GM18498 (cell line): ENCODE measurements at regions not wholly inside any gene's neighbourhood (a gene's known extent, or its start where the extent isn't known, plus 50 kb on each side); places are given as distances from the start of the nearest gene placed in this dataset.
"Not testable (repeated sequence)": the region's sequence is repeated elsewhere in the genome, so short reads cannot be mapped to it uniquely, and the experiment has no call there.

Experiments used
- ATAC-seq: cut with Tn5 transposase; IDR thresholded peaks from one replicate; pipeline ENCODE4 v1.9.1; 2021; ENCODE audit warnings: mild to moderate bottlenecking, moderate library complexity; ENCODE audit not compliant: unreplicated experiment

DNA sequence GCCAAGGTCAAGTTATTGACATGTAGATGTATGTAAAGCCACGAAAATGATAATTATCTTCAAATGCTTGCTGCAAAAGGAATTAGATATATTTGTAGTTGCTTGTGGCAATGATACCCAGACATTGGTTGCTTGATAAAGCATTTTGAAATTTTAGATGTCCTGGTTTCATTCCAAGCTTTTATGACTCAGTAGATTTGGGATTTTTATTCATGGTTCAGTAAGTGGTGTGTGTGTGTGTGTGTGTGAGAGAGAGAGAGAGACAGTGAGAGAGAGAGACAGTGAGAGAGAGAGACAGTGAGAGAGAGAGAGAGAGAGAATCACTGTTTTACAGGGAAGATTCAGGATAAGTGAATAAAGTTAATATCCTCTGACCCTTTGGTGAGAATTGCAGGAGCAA, 498.2 kb upstream of the C1orf87 start:
- no peak for ATAC-seq

DNA sequence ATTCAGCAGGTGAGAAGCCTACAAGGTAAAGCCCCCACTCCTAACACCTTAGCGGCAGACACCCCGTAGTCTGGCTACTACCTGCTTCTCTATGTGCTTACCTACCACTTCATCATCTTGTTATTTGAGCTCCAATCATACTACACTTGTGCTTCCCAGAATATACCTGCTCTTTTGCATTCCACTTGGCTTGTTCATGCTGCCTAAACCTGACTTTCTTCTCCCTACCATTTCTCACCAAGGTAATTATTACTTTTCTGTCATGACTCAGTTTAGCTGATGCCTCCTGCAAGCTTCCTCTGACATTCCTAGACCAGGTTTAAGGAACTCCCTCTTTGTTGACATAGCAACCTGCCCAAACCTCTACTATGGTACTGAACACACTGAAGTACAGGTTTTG, 495.6 kb upstream of the C1orf87 start:
- no peak for ATAC-seq

DNA sequence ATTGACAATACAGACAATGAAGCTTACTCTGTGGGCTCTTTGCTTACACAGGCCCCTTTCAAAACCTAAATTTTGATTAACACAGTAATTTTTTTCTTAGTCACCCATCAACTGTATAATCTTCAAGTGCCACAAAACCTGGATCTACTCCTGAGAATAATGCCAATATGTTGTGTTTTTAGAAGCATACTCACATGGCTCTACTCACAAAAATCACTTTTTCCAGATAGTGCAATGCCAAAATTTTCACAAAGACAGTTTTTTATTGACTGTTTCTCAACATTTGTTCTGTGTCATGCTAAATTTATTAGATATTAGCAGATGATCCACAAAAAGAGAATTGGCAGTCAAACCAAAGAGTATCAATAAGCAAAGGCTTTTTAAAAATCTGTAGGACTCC, 493.7 kb upstream of the C1orf87 start:
- ATAC-seq, result no peak

DNA sequence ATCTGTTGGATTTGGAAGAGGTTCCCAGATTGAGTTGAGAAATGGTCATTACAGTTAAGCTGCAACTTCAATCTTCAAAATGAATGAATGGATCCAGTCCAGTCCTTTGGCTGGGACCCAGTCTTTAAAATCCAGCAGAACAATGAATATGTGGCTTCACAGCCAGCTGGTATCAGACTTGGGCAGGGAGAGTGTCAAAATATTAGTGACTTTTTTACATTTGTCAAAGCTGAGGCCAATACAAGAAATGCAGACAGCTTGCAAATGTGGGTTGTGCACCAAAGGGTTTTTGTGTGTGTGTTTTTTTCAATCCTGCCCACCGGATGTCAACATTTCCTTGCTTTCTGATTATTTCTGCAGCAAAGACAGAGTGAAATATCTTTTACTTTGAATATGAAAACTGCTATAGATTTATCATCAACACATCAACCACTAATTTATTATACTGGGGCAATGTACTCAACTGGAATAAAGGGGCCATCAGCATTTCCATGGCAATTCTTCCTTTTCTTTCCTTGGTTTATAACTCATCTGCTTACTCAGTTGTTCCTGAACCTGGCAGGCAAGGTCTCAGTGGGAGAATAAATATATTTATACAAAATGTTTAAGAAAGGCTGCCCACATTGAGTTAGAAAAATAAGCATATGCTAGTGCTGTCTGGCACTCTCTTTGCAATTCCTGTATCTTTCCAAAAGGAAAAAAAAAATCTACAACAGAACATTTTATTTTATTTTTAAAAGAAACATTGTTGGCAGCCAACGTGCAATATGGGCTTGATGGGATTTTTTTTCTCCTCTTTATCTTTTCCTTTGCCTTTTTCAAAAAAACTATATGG, 491.6 kb upstream of the C1orf87 start:
- no peak for ATAC-seq

DNA sequence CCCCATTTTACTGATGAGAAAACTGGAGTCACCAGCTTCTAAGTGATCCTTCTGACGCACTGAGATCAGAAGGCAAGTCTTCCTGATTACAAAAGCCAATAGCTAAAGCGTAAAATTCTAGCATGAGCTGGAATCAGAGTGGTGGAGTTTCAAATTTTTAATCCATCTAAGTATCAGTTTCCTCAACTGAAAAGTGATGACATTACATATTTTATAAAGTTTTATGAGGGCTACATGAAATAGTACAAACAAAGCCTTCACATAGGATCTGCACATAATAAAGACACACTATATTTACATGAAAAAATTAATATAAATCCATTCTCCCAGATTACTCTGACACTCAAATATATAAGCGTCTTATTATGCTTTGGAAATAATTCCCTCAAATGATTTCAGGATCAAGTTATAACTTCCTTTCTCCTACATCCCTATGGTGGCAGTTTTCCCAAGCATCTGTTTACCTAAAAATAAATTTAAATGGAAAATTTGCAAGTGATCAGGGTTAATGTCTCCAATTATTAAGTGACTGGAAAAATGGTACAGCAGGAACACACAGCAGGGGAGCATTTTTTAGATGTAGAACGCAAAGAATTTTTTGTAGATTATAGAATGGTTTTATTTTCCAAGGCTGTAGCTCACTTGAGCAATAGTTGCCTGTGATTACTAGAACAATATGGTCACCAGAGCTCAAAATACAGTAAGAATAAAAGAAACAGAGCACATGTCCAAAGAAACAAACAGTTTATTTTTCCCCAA, 490.4 kb upstream of the C1orf87 start:
- no peak for ATAC-seq

DNA sequence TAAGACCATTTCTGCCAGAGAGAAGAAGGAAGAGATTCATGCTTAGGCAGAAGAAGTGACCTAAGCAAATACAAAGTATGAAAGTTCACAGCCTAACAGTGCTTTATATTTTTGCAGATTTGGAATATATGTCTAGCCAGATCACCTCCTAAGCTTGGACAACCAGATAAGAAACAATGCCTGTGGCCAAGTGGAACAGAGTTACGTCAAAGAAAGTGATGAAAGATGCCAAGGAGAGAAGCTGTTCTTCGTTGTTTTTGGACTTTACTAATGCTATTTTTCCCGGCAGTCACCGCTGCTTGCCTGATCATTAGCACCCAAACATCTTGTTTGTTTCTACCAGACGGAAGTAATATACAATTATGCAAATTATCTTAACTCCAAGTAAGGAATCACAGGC, 489.2 kb upstream of the C1orf87 start:
- ATAC-seq, result no peak

DNA sequence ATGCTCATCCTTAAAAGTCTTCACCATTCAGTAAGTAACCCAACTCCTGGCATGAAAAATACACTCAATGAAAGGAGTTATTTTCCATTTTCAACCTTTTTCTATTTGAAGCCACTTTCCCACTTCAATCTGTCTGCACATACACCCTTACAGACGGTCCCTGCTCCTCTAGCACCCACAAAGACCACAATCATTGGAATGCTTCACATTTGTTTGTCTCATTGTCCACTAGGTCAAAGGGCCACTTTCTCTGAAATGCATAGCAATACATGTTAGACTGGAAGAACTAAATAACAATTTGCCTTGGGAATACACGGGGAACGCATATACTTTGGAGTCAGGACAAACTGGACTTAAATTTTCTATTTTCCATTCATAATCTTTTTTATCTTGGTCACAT, 487.1 kb upstream of the C1orf87 start:
- no peak for ATAC-seq

DNA sequence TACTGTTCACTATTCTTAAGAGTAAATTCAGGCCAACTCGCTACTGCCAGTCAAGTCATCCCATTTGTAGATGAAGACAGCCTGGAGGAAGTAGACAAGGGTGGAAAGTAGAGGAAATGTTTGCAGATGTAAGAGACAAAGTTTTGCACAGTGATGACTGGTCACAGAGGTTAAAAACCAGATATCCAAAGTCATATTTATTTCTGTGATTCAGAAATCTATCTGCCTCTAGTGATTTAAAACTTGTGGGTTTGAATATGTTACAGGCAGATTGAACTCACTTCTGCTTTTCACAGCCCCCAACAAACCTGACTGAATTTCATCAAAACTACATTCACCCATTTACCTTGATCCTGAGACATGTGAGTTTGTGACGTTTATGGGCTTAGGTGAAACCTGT, 484.7 kb upstream of the C1orf87 start:
- no peak for ATAC-seq

DNA sequence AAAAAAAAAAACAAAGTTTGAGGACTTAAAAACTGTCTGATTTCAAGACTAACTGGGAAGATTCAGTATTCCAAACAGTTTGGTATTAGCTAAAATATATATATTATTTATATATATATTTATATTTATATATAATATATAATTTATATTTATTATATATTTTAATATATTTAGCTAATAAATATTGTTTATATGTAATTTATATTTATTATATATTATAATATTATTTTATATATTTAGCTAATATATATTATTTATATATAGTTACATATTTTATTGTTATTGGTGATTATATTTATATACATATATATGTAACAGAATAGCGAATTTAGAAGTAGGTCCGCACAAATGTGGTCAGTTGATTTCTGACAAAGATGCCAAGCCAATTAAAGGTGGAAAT, 480.2 kb upstream of the C1orf87 start:
- no peak for ATAC-seq

DNA sequence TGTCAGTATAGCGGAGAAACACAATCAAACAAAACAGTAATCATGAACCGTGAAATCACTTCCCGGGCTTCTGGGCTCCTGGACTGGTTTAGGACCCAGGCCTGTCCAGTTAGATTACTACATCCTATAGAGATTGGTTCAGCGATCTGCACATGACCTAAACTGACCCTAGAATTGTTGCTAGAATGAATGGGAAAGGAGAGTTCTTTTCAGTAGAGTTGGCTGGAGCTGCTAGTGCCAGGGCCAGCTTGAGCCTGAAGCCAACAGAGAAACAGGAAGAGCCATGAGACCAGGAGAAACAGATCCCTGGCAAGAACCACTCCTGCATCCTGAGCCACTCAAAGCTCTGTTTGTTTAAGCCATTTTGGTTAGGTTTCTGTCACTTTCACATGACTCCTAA, 474.3 kb upstream of the C1orf87 start:
- ATAC-seq, result no peak

DNA sequence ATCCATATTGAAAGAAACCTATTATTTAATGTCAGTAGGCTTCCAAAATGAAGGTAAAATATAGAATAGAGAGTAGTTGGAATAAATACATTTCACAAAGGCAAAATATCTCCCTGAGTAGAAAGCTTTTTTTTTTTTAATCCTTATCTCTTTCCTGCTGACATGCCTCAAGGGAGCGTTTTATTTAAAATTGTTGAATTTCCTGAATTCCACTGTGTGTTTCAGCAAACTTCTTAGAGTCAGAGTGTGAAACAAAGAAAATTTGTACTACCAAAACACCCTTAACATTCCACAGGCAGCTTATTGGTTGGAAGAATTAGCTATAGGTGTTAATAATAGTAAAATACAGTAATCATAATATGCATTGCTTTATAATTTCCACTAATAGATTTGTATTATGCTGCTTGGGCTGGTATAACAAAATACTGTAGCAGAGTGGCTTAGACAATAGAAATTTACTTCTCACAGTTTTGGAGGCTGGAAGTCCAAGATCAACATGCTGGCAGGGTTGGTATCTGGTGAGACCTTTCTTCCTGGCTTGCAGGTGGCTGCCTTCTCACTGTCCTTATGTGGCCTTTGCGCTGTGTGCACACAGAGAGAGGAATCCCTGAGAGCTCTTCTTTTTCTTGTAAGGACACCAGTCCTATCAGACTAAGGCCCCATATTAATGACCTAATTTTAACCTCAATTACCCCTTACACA, 468.4 kb upstream of the C1orf87 start:
- ATAC-seq, result no peak

DNA sequence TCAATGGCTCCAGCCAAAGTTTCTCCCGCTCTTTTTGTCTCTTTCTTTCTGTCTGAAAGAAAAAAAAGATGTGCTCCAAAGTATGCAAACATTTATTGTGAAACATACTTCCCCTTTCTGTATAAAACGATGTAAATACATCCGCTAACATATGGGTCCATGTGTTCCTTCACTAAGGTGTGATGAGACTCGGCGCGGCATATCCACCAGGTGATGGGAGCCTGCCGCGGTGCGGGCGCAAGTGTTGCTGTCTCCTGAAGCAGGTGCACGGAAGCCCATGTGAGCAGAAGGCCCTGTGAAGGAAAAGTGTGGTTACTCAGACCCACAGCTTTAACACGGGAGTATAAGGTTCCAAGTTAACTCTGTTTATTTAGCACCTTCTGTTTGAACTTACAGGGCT, 466.6 kb upstream of the C1orf87 start:
- ATAC-seq, result no peak

DNA sequence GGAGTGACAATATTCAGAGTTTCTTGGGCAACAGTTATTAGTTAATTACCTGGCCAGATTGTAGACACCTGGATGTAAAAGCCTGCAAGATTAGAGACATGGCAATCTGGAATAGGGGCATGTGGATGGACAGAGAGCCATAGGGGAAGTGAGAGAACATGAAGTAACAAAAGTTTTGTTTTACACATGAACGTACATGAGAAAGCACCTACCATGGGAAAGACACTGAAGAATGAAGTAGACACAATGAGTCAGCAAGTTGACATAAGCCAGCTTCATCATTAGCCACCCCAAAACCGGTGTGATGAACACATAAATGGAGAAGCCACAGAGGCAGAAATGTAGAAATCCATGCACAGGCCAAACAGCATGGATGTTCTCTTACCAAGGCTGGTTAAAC, 462.1 kb upstream of the C1orf87 start:
- ATAC-seq, result no peak

DNA sequence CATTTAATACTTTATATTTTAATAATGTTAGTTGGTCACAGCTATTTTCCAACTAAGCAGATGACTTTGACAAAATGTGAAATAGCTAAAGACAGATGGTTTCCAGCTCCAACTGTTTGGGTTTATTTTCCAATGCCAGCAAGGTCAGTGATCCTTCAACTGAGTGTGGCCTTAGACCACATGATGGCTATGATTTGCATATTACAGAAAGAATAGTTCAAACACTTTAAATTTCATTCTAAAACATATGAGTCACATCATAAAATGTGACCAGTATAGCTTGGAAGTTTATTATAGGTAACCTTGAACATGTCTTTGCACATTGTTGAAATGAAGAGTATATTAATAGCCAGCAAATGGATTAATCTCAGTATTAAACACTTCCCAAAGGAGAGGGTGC, 454.0 kb upstream of the C1orf87 start:
- no peak for ATAC-seq

DNA sequence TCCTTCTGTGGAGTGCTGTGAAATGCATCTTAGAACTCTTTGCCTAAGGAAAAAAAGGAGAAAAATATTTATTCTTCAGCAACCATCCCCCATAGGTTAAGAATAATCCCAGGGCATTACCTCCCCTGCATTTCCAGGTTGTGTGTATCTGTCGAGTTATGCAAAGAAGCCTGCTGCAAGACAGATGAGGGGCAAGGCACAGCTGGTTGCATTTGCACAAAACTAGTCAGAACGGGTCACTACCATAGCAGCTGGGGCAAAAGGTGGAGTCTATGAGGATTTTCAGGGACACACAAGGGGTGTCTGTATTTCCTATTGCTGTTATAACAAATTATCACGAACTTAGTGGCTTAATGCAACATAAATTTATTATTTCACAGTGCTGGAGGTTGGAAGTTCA, 443.4 kb upstream of the C1orf87 start:
- ATAC-seq, result no peak

DNA sequence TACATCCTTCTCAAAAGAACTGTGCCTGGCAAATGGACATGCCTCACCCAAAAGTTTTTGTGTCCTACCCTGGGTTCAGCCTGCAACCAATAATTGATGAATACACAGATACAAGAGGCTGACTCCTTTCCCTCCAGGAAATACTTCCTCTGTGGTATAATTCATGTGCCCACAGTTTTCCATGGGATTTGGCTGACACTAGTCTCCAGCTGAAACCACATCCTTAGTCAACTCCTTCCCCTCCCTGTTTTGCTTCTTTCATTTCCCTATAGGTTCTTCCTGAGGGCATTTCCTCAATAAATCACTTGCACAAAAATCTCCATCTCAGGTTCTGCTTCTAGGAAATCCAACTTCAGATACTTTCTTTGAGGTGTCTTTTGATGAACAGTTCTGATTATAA, 436.6 kb upstream of the C1orf87 start:
- no peak for ATAC-seq

DNA sequence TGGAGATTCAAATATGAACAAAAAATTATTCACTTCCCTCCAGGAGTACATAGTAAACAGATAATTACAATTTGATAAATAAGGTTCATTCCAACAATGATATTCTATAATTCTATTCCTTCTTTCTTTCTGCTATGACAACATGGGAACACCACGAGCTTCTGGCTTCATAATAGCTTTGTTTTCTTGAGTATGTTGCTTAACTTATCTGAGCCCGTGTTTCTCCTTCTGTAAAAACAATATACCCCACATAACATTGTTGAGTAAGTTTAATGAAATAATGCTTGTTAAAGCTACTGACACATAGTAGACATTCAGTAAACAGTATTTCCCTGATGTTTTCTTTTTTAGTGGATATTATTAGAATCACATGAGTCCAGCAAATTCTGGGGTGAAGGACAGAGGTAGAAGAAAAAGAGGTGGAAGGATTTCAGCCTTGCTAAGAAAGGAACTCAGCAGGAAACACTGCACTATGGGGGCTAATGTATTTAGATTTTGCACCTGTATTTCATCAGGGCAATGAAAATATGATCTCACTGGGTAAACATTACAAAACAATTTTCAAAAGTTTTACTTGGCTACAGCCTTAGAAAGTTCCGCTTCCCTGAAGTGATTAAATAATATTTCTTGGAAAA, 430.8 kb upstream of the C1orf87 start:
- no peak for ATAC-seq

DNA sequence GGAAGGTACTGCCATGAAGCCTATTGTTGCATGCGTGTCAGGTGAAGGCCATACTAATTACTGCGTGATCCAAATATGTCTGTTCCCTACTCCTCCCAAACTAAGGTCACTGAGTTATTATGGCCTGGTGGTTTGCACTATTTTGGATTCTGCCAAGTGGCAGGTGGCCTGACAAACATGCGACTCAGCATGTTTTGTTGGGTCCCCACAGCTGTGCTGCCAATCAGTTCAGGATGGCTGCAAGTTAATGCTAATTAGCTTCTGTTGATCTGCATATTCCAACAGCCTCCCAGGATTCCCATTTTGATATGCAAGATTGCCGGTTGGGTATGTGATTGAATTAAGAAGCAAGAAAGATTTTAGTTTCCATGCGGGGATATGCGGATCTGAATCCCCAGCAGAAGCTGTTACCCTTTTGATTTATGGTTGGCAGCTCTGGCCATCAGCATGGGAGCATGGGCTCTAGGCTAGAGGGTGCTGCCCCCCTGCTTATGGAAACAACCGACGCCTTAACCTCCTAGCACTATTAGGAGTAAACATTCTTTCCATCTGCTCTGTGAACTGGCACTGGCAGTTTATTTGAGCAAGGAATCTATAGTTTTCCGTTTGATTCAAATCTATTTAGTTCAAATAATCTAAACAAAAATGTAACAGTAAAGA, 429.8 kb upstream of the C1orf87 start:
- no peak for ATAC-seq

DNA sequence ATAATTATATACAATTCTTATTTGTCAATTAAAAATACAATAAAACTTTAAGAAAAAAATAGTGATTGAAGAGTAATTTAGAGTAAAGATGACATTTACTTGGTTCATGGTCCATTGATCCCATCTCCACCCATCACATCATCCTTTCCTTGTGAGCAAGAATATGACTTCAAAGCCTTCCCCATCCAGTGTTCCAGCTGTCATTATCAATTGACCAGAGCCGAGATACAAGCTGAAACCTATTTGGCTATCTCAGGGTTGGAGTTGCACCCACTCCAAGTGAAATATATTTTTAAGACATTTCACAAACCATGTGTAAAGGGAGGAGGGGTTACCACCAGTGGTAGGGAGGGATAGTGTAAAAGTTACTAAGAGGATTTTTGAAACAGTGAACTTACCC, 428.9 kb upstream of the C1orf87 start:
- ATAC-seq, result no peak

DNA sequence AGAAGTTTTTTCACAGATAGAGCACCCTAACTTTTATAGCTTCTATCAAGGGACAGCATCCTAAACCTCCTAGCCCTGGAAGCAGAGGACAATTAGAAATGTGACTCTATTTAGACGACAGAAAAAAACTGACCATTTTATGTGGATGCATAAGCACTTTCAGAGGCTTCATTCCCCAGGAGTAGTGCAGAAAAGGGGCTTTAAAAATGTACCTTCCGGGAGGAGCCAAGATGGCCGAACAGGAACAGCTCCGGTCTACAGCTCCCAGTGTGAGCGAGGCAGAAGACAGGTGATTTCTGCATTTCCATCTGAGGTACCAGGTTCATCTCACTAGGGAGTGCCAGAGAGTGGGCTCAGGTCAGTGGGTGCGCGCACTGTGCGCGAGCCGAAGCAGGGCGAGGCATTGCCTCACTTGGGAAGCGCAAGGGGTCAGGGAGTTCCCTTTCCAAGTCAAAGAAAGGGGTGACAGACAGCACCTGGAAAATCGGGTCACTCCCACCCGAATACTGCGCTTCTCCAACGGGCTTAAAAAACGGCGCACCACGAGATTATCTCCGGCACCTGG, 416.4 kb upstream of the C1orf87 start:
- ATAC-seq, result not testable (repeated sequence)

DNA sequence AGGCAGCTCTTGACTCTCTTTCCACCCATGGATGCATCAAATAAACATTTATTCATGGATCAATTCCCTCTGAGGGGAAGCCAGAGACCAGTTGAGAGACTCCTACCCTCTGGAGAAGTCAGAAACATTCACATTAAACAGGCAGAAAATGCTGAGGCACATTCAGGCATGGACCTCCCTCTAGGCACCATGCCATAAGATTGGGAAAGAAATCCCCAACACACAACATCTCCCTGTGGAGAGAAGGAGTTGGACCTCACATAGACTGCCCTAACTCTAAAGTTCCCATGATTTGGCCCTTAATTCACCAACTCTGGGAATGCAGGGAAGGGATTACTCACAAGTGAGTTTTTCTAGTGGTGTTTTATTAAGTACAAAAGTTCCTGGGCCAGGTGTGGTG, 415.3 kb upstream of the C1orf87 start:
- ATAC-seq, result no peak
